ENCODE measurements at regions not wholly inside any gene's neighbourhood (a gene's known extent, or its start where the extent isn't known, plus 50 kb on each side); places are given as distances from the start of the nearest gene placed in this dataset.

DNA sequence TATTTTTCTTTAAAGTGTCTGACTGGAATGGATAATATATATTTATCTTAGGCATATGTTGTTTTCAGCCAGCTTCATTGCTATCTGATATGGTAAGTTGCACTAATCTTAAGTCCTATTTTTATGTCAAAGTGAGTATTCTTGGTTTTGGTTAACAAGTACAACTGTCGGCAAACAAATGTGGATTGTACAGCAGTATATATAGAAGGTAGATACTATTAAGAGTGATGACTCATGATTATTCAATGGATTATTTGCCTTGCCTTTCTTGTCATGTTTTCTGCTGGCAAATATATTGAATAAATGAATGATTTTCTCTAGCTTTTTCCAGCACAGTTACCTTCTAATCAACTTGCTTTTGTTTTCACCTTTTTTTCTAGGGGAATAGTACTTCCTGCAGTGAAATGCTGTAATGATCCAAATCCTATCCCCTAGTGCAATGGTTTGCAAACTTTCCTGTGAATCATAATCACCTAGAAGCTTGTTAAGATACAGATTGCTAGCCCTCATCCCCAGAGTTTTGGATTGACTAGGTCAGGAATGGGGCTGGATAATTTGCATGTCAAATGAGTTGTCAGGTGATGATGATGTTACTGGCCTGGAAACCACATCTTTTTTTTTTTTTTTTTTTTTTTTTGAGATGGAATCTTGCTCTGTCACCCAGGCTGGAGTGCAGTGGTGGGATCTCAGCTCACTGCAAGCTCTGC, 60.8 kb upstream of the ARRDC3 start:
- DNase-seq = no peak

DNA sequence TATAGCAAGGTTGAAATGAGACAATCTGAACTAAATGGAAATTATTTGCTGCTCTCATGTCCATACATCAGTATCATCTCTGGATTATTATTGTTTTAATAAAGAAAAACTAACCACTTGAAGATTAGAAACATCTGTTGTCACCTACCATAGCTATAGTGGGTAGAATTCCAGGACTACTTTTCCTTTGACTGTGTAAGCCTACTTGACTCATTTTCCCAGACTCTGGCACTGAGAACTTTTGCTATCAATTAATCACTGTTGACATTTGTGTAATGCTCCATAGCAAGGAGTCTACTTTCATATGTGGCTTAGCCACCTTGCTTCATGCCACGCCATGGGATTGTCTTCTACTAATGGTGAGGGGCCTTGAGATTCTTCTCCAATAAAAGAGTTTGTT, 59.9 kb upstream of the ARRDC3 start:
- DNase-seq = no peak

DNA sequence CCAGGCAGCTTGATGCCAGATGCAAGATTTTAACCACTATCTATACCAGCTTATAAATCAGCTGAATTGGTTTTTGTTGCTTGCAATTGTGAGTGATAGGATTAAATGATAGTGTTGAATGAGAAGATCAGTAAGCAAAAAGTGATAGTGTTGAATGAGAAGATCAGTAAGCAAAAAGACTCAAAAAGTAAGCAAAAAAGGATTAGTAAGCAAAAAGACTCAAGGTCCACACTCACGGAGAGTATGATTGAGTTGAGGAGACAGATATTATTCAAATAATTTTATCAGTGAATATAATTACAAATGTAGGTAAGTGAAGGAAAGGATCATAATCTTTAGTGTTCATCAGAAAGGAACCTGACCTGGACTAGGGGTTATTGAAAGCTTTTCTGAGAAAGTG, 58.0 kb upstream of the ARRDC3 start:
- DNase-seq = no peak

DNA sequence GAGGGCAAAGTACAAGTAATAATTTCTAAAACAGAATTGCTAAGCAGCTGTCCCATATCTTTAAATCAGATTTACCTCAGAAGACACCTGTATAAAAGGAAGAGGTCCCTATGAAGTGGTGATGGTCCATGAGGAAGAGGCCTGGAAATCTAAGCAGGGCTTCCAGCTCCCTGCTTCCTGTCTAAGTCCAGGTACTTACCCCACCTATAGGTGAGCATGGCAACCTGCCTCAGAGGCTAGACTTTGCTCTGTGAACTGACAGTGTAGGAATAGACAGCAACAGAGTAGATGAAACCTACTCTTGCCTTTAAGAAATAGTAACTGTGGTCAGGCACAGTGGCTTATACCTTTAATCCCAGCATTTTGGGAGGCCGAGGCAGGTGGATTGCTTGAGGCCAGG, 55.8 kb upstream of the ARRDC3 start:
- no peak for DNase-seq

DNA sequence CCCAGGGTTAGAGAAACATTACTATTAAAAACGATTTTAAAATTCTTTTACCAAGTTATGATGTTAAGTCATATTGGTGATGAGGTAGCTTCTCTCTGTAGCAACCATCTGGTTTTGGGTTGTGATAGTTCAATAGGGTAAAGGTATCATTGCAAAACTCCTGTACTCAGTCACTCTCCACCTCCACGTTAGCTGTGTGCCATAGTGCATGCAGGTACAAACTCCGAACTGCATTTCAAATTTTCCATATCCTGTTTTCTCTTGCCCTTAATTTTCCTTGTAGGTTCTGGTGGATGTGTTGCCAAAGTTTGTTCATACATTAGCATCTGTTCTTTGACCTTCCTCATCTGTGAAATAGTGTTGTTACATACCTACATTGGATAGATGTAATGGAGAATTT, 53.1 kb upstream of the ARRDC3 start:
- no peak for DNase-seq

DNA sequence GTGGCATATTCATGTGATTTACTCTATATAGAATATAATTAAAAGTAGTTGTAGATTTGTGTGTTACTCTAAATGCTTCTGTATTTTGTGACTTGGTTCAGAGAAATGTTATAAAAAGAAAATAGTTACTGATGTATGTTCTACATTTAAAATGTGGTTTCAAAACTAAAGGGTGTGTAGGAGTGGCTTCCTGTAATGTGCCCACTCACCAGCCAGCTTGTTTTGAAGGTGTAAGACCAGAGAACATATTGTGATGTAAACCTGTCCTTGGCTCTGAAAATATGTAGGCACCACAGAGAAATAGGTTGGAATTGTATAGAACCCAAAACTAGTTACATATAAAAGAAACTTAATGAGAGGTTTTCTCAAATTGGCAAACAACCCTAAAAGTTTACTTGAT, 51.2 kb upstream of the ARRDC3 start:
- DNase-seq = peak; percentile 2 to 16

DNA sequence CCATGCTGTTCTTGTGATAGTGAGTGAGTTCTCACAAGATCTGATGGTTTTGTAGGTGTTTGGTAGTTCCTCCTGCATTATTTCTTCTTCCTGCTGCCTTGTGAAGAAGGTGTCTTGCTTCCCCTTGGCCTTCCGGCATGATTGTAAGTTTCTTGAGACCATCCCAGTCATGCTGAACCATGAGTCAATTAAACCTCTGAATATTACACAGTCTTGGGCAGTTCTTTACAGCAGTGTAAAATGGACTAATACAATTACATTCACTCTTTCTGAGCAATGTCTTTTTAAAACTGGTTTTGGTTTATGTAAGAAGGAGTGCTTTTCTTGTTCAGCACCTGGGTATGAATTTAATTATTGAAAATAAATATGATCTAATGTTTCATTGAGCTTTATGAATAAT, 50.7 kb upstream of the ARRDC3 start:
- no peak for DNase-seq
